H1 (cell line): ENCODE measurements at regions not wholly inside any gene's neighbourhood (a gene's known extent, or its start where the extent isn't known, plus 50 kb on each side); places are given as distances from the start of the nearest gene placed in this dataset.

Source experiments
- CTCF ChIA-PET: fragments of 300-600 bp; sonication (Branson Sonifier 250); formaldehyde crosslinking; loops from one replicate; lab custom pipeline; 2021; ENCODE audit not compliant: partially characterized antibody; lab: Charles Lee
- POLR2A ChIA-PET: fragments of 300-600 bp; sonication (Branson Sonifier 250); formaldehyde crosslinking; loops from one replicate; lab custom pipeline; 2021; ENCODE audit warnings: inconsistent platforms; ENCODE audit not compliant: partially characterized antibody; lab: Charles Lee
- DNase-seq, 2 experiments: peaks; one replicate each; pipeline versions ENCODE4 v3.0.0 to v3.0.0-alpha.2; 2010 to 2022; ENCODE audit warnings: low spot score in 2 of 2, low read depth in 1 of 2, mixed read lengths in 1 of 2
- FAIRE-seq: peaks from 2 replicates; lab custom pipeline; 2011; peaks lifted over from hg19 to GRCh38; lab: Jason Lieb, UNC
- H2AFZ ChIP-seq: 2 replicates; pipeline ENCODE4 v1.8.1; 2012; ENCODE audit warnings: low read length, inconsistent platforms
- H2AK5ac ChIP-seq: 2 replicates; pipeline ENCODE4 v1.6.1; 2013; ENCODE audit warnings: low read depth, low read length
- H2BK120ac ChIP-seq: replicated peaks from 2 replicates; pipeline ENCODE3; 2013; ENCODE audit warnings: low read depth, low read length, inconsistent platforms
- H2BK12ac ChIP-seq: 2 replicates; pipeline ENCODE4 v1.6.1; 2013; ENCODE audit warnings: low read depth, low read length
- H2BK15ac ChIP-seq: 2 replicates; pipeline ENCODE4 v1.6.1; 2013; ENCODE audit warnings: low read length
- H2BK20ac ChIP-seq: 2 replicates; pipeline ENCODE4 v1.6.1; 2013; ENCODE audit warnings: low read length
- H2BK5ac ChIP-seq: 2 replicates; pipeline ENCODE4 v1.6.1; 2013; ENCODE audit warnings: low read depth, low read length
- H3K14ac ChIP-seq: 2 replicates; pipeline ENCODE4 v1.6.1; 2013; ENCODE audit warnings: inconsistent platforms; ENCODE audit not compliant: insufficient read length
- H3K18ac ChIP-seq: 2 replicates; pipeline ENCODE4 v1.6.1; 2013; ENCODE audit warnings: low read length; ENCODE audit errors: extremely low read depth
- H3K23ac ChIP-seq: 2 replicates; pipeline ENCODE4 v1.6.1; 2013; ENCODE audit warnings: inconsistent platforms; ENCODE audit not compliant: insufficient read length
- H3K23me2 ChIP-seq: 2 replicates; pipeline ENCODE4 v1.6.1; 2013; ENCODE audit warnings: low read depth, low read length
- H3K27ac ChIP-seq: 2 replicates; pipeline ENCODE4 v1.6.1; 2011; ENCODE audit warnings: low read depth, low read length, inconsistent platforms
- H3K27me3 ChIP-seq, 4 experiments: replicated peaks in 1 of 4; 1 replicate in 1 of 4; 2 replicates in 3 of 4; pipeline versions ENCODE4 v1.6.1 to v1.8.1; 2011 to 2013; ENCODE audit warnings: low read length in 3 of 4, mild to moderate bottlenecking in 3 of 4, inconsistent platforms in 2 of 4, mixed read lengths in 2 of 4, moderate library complexity in 1 of 4; ENCODE audit not compliant: control insufficient read depth in 3 of 4, insufficient read depth in 3 of 4; ENCODE audit errors: extremely low read depth in 1 of 4
- H3K36me3 ChIP-seq, 4 experiments: 2 replicates each; pipeline versions ENCODE4 v1.6.1 to v1.8.1; 2011 to 2013; ENCODE audit warnings: mild to moderate bottlenecking in 4 of 4, low read length in 3 of 4, moderate library complexity in 2 of 4, control low read depth in 1 of 4, inconsistent platforms in 1 of 4; ENCODE audit not compliant: insufficient read depth in 4 of 4, control insufficient read depth in 2 of 4
- H3K4ac ChIP-seq: replicated peaks from 2 replicates; pipeline ENCODE3; 2013; ENCODE audit warnings: low read length, low read depth, mixed read lengths, inconsistent platforms; ENCODE audit not compliant: insufficient read length
- H3K4me1 ChIP-seq, 4 experiments: replicated peaks in 1 of 4; 1 replicate in 1 of 4; 2 replicates in 3 of 4; pipeline versions ENCODE4 v1.6.1 to v1.8.1; 2011 to 2013; ENCODE audit warnings: low read length in 3 of 4, inconsistent platforms in 2 of 4, mixed read lengths in 1 of 4; ENCODE audit not compliant: insufficient read depth in 4 of 4, control insufficient read depth in 3 of 4
- H3K4me2 ChIP-seq, 2 experiments: 2 replicates each; pipeline versions ENCODE4 v1.6.1 to v1.8.1; 2011 to 2013; ENCODE audit warnings: low read depth in 2 of 2, low read length in 2 of 2, control low read depth in 1 of 2, inconsistent platforms in 1 of 2, mild to moderate bottlenecking in 1 of 2; ENCODE audit not compliant: insufficient read depth in 1 of 2
- H3K4me3 ChIP-seq, 4 experiments: fragments of 200-600, 300-600 bp in 1 of 4; sonication (generic), shearing (Covaris generic), sonication (Bioruptor Twin) in 1 of 4; 2 replicates each; pipeline versions ENCODE4 v1.5.1 to v1.8.1; 2011 to 2016; ENCODE audit warnings: low read length in 4 of 4, low read depth in 3 of 4, control low read depth in 2 of 4, inconsistent platforms in 2 of 4, mild to moderate bottlenecking in 2 of 4, mixed read lengths in 1 of 4, moderate library complexity in 1 of 4; ENCODE audit not compliant: insufficient read depth in 2 of 4; ENCODE audit errors: extremely low read depth in 1 of 4
- H3K56ac ChIP-seq: replicated peaks from 2 replicates; pipeline ENCODE3; 2013; ENCODE audit warnings: low read depth, mild to moderate bottlenecking, mixed read lengths, low read length, inconsistent platforms; ENCODE audit not compliant: insufficient read length
- H3K79me1 ChIP-seq: 2 replicates; pipeline ENCODE4 v1.6.1; 2013; ENCODE audit warnings: low read depth, low read length, control low read depth
- H3K79me2 ChIP-seq, 2 experiments: 2 replicates each; pipeline versions ENCODE4 v1.6.1 to v1.8.1; 2012 to 2013; ENCODE audit warnings: low read length in 2 of 2, mild to moderate bottlenecking in 2 of 2, inconsistent platforms in 1 of 2; ENCODE audit not compliant: insufficient read depth in 2 of 2, control insufficient read depth in 1 of 2
- H3K9ac ChIP-seq, 4 experiments: replicated peaks in 1 of 4; 1 replicate in 1 of 4; 2 replicates in 3 of 4; pipeline versions ENCODE4 v1.6.1 to v1.8.1; 2011 to 2013; ENCODE audit warnings: low read depth in 3 of 4, low read length in 3 of 4, control low read depth in 2 of 4, mild to moderate bottlenecking in 2 of 4, moderate library complexity in 2 of 4, inconsistent platforms in 1 of 4; ENCODE audit errors: extremely low read depth in 1 of 4
- H3K9me3 ChIP-seq, 2 experiments: 2 replicates each; pipeline versions ENCODE4 v1.6.1 to v1.8.1; 2012 to 2013; ENCODE audit warnings: mild to moderate bottlenecking in 2 of 2, moderate library complexity in 2 of 2, control low read depth in 1 of 2, inconsistent platforms in 1 of 2, low read depth in 1 of 2, low read length in 1 of 2, mixed read lengths in 1 of 2; ENCODE audit not compliant: insufficient read depth in 2 of 2
- H4K20me1 ChIP-seq, 2 experiments: replicated peaks in 1 of 2; 2 replicates each; pipeline versions ENCODE3 to v1.8.1; 2011 to 2013; ENCODE audit warnings: inconsistent platforms in 2 of 2, low read length in 2 of 2, mild to moderate bottlenecking in 1 of 2; ENCODE audit not compliant: insufficient read depth in 2 of 2, control insufficient read depth in 1 of 2
- H4K5ac ChIP-seq: 2 replicates; pipeline ENCODE4 v1.6.1; 2013; ENCODE audit warnings: low read length, low read depth, mixed read lengths, inconsistent platforms; ENCODE audit not compliant: insufficient read length
- H4K8ac ChIP-seq: 2 replicates; pipeline ENCODE4 v1.8.0; 2013; ENCODE audit warnings: mild to moderate bottlenecking, moderate library complexity, low read length, inconsistent platforms; ENCODE audit not compliant: insufficient read depth; ENCODE audit errors: extremely low read depth
- H4K91ac ChIP-seq: replicated peaks from 2 replicates; pipeline ENCODE3; 2013; ENCODE audit warnings: low read length, mixed read lengths, inconsistent platforms; ENCODE audit not compliant: insufficient read length
- RFX5 ChIP-seq: IDR thresholded peaks from 2 replicates; pipeline ENCODE4 v1.6.1; 2011; ENCODE audit warnings: low read depth, low read length, improper control_type of control experiment, borderline replicate concordance
- RNF2 ChIP-seq: fragments of 200-900, 300-1000 bp; sonication (generic); IDR thresholded peaks from 2 replicates; pipeline ENCODE4 v1.7.1; 2016; ENCODE audit warnings: borderline replicate concordance, low read depth, mild to moderate bottlenecking, antibody characterized with exemption, low read length; ENCODE audit not compliant: poor library complexity, severe bottlenecking; ENCODE audit errors: missing control alignments
- SP2 ChIP-seq: IDR thresholded peaks from 2 replicates; pipeline ENCODE4 v1.6.1; 2012; ENCODE audit warnings: mild to moderate bottlenecking, low read length, inconsistent platforms
- SUZ12 ChIP-seq: fragments of 200-600 bp; sonication (generic); IDR thresholded peaks from 2 replicates; pipeline ENCODE4 v1.6.1; 2012; ENCODE audit warnings: mild to moderate bottlenecking, inconsistent platforms, low read length, moderate library complexity, mixed read lengths
- TAF1 ChIP-seq: IDR thresholded peaks from 2 replicates; pipeline ENCODE4 v1.6.1; 2011; ENCODE audit warnings: mild to moderate bottlenecking, low read depth, low read length
- WGBS, 2 experiments: shearing (Covaris generic) in 1 of 2; methylation state at CpG; one replicate each; pipeline versions ENCODE4 v1.1.6 to v1.1.7; 2013 to 2015; ENCODE audit warnings: low lambda C conversion rate in 2 of 2, mixed read lengths in 2 of 2, inconsistent platforms in 1 of 2, low coverage in 1 of 2, missing lambda C conversion rate in 1 of 2; ENCODE audit not compliant: insufficient replicate concordance in 2 of 2, insufficient coverage in 1 of 2, insufficient read length in 1 of 2; ENCODE audit errors: extremely low coverage in 1 of 2, missing lambda C conversion rate in 1 of 2; 5-methylcytosine and 5-hydroxymethylcytosine counted together

GRCh38 chr1:14253676-14254075, 344.8 kb upstream of the KAZN start:
- FAIRE-seq (no peak), DNase-seq (no peak)
- H4K5ac ChIP-seq, result no peak overlapping the region
- H3K79me2 ChIP-seq, result no peaks in the 10 kb centered on the region
- 90% methylated on average over 7 of the region's 7 CpGs; no CpG with 5 or more reads in 1 of the 2 experiments for WGBS, 2 experiments
- H3K36me3 ChIP-seq, result no peaks in the 10 kb centered on the region
- H3K18ac ChIP-seq, result no peak overlapping the region
- H3K23ac ChIP-seq, result no peak overlapping the region
- no peak overlapping the region for H4K91ac ChIP-seq
- no peak overlapping the region for H3K27ac ChIP-seq
- H3K14ac ChIP-seq, result no peak overlapping the region
- CTCF ChIA-PET, result interaction anchor here (1.3 to 1.9 kb wide), 3 partner anchors 9 to 62 kb away, joined by 3 to 10 read pairs (median 3); no protein-coding TSS in a partner anchor
- no peaks in the 10 kb centered on the region for H3K27me3 ChIP-seq
- no peak overlapping the region for H2BK12ac ChIP-seq
- no peaks in the 10 kb centered on the region for H4K20me1 ChIP-seq
- POLR2A ChIA-PET, result no interaction called here
- H3K79me1 ChIP-seq, result no peaks in the 10 kb centered on the region
- no peak overlapping the region for H3K4me2 ChIP-seq
- H3K9ac ChIP-seq, result no peak overlapping the region
- H3K56ac ChIP-seq, result no peak overlapping the region
- no peaks in the 10 kb centered on the region for H3K9me3 ChIP-seq
- H4K8ac ChIP-seq, result no peak overlapping the region
- H3K4ac ChIP-seq, result no peak overlapping the region
- H2BK15ac ChIP-seq, result no peak overlapping the region
- H3K4me1 ChIP-seq, result no peaks in the 10 kb centered on the region
- no peak overlapping the region for H3K4me3 ChIP-seq
- H2BK120ac ChIP-seq, result no peak overlapping the region
- TF ChIP-seq RFX5 (no peak), SP2 (no peak), TAF1 (no peak), SUZ12 (no peak), RNF2 (no peak)
- H2BK20ac ChIP-seq, result no peak overlapping the region
- H2BK5ac ChIP-seq, result no peak overlapping the region
- no peak overlapping the region for H2AFZ ChIP-seq
- H2AK5ac ChIP-seq, result no peak overlapping the region
- H3K23me2 ChIP-seq, result no peaks in the 10 kb centered on the region
